ENCODE measurements at regions not wholly inside any gene's neighbourhood (a gene's known extent, or its start where the extent isn't known, plus 50 kb on each side); places are given as distances from the start of the nearest gene placed in this dataset.
A peak's percentile ranks its signal among the peaks of the same experiment; 100 is the strongest.

DNA sequence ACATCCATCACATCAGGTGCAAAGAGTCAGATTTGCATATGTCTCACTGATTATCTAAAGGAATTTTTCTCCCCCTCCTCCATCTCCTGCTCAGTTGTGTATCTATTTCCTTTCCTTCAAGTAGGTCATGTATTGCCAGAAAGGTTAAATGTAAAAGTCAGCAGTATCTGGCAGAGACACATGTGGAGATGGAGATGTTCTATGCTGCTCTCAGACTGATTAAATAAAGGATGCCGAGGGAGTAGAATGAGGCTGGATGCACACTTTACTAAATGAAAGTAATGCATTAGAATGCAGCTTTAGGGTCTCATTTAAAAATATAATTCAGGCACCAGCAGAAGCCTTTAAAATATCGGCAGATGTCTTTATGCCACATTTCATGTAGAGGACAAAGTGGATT is 555.3 kb downstream of the RNF144A start:
- TF ChIP-seq EZH2 (IDR thresholded peaks at IDR 0.05; ENCODE audit: insufficient read depth, poor library complexity, severe bottlenecking) = no peak
- no peak for TF ChIP-seq EZH2phosphoT487 (IDR thresholded peaks at IDR 0.05; ENCODE audit: insufficient read depth, low read depth)
- no peaks in the 10 kb centered on the region for H3K36me3 ChIP-seq (ENCODE audit: low read depth)
- in situ Hi-C loops (cut with MboI) = no loop called here
- 85 to 91% methylated on average over 2 of the region's 2 CpGs for WGBS, 2 experiments (ENCODE audit: low coverage in 1 of 2, low lambda C conversion rate in 2 of 2, missing lambda C conversion rate in 2 of 2)
- no peak overlapping the region for H2AFZ ChIP-seq
- H3K79me2 ChIP-seq (ENCODE audit: insufficient read depth) = no peaks in the 10 kb centered on the region
- no peaks in the 10 kb centered on the region for H3F3A ChIP-seq (ENCODE audit: insufficient read depth)
- no peaks in the 10 kb centered on the region for H3K9me3 ChIP-seq (ENCODE audit: low read depth)
- no peak overlapping the region for H3K9ac ChIP-seq
- no peaks in the 10 kb centered on the region for H3K27me3 ChIP-seq (replicated peaks; ENCODE audit: insufficient read depth)
- no peaks in the 10 kb centered on the region for H4K20me1 ChIP-seq (ENCODE audit: insufficient read depth)
- H3K9me2 ChIP-seq (ENCODE audit: insufficient read depth) = no peaks in the 10 kb centered on the region
- H3K4me1 ChIP-seq (ENCODE audit: insufficient read depth) = no peaks in the 10 kb centered on the region
- H3K4me2 ChIP-seq (ENCODE audit: unreplicated experiment) = no peak overlapping the region
- H3K4me3 ChIP-seq = no peak overlapping the region
- no peak for DNase-seq
- H3K27ac ChIP-seq = no peak overlapping the region

DNA sequence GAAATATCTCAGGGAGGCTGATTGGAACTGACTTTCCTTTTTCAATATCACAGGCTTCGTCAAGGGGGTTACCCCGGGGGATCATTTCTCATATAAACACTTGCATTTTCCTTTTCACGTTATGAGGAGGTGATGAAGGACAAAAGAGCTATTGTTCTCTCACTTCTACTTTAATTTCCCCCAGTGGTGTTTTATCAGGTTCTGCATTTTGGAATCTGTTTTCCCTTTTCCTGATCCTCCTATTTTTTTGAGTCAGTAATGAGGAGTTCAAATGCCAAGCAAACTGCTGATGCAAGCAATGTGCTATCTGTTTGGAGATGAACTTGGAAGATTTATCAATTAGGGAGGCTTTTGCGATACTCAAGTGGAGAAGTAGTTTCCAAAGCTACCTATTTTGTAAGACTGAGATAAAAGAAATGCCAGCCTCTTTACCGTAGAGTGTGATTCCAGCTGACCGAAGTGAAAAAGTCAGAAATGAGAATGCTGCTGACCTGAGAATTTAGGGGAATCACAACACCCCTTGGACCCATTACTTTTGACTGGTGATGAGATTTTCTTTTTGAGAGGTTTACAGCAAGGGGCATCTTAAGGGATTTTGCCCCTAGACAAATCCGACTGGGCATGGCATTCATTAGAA is 556.0 kb downstream of the RNF144A start:
- Histone ChIP-seq H3K4me3 (no peak overlapping the region), H4K20me1 (ENCODE audit: insufficient read depth) (no peaks in the 10 kb centered on the region), H3K9me2 (ENCODE audit: insufficient read depth) (no peaks in the 10 kb centered on the region), H3K79me2 (ENCODE audit: insufficient read depth) (no peaks in the 10 kb centered on the region), H3K9me3 (ENCODE audit: low read depth) (no peaks in the 10 kb centered on the region), H2AFZ (no peak overlapping the region), H3K36me3 (ENCODE audit: low read depth) (no peaks in the 10 kb centered on the region), H3K9ac (no peak overlapping the region), H3F3A (ENCODE audit: insufficient read depth) (no peaks in the 10 kb centered on the region), H3K4me1 (ENCODE audit: insufficient read depth) (no peaks in the 10 kb centered on the region), H3K27ac (no peak overlapping the region), H3K4me2 (ENCODE audit: unreplicated experiment) (no peak overlapping the region), H3K27me3 (replicated peaks; ENCODE audit: insufficient read depth) (no peaks in the 10 kb centered on the region)
- 79 to 87% methylated on average over 7 of the region's 7 CpGs for WGBS, 2 experiments (ENCODE audit: low coverage in 1 of 2, low lambda C conversion rate in 2 of 2, missing lambda C conversion rate in 2 of 2)
- in situ Hi-C loops (cut with MboI) = no loop called here
- DNase-seq = no peak
- TF ChIP-seq EZH2phosphoT487 (IDR thresholded peaks at IDR 0.05; ENCODE audit: insufficient read depth, low read depth) = no peak
- no peak for TF ChIP-seq EZH2 (IDR thresholded peaks at IDR 0.05; ENCODE audit: insufficient read depth, poor library complexity, severe bottlenecking)

DNA sequence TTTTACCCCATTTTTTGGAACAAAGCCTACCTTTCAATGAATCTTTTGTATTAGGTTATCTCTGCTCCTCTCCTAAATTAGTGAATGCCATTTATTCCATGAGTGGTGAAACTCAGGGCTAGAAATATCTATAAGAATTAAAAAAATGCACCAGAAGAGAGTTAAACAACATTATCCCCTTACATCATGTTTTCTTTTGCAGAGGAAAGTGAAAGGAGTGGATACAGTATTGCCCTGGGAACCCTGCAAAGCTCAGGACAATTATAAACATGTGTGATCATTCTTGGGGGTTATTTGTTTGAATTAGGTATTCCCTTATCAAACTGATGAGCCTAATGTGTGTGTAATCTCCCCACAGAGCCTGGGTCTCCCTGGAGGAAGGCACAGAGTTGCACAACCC is 559.2 kb downstream of the RNF144A start:
- H3K27me3 ChIP-seq (replicated peaks; ENCODE audit: insufficient read depth) = no peaks in the 10 kb centered on the region
- no peak overlapping the region for H3K27ac ChIP-seq
- DNase-seq = no peak
- no peak overlapping the region for H2AFZ ChIP-seq
- no peaks in the 10 kb centered on the region for H3K9me3 ChIP-seq (ENCODE audit: low read depth)
- H3F3A ChIP-seq (ENCODE audit: insufficient read depth) = peaks cover 5% of the 10 kb centered on the region; the same call in 1 of the 2 replicates
- H3K79me2 ChIP-seq (ENCODE audit: insufficient read depth) = no peaks in the 10 kb centered on the region
- peaks cover 21% of the 10 kb centered on the region for H3K4me1 ChIP-seq (ENCODE audit: insufficient read depth)
- in situ Hi-C loops (cut with MboI) = no loop called here
- H3K36me3 ChIP-seq (ENCODE audit: low read depth) = no peaks in the 10 kb centered on the region
- no peaks in the 10 kb centered on the region for H4K20me1 ChIP-seq (ENCODE audit: insufficient read depth)
- H3K4me3 ChIP-seq = no peak overlapping the region
- H3K9me2 ChIP-seq (ENCODE audit: insufficient read depth) = no peaks in the 10 kb centered on the region
- H3K9ac ChIP-seq = no peak overlapping the region
- TF ChIP-seq EZH2phosphoT487 (IDR thresholded peaks at IDR 0.05; ENCODE audit: insufficient read depth, low read depth) (no peak), EZH2 (IDR thresholded peaks at IDR 0.05; ENCODE audit: insufficient read depth, poor library complexity, severe bottlenecking) (no peak)
- no peak overlapping the region for H3K4me2 ChIP-seq (ENCODE audit: unreplicated experiment)

DNA sequence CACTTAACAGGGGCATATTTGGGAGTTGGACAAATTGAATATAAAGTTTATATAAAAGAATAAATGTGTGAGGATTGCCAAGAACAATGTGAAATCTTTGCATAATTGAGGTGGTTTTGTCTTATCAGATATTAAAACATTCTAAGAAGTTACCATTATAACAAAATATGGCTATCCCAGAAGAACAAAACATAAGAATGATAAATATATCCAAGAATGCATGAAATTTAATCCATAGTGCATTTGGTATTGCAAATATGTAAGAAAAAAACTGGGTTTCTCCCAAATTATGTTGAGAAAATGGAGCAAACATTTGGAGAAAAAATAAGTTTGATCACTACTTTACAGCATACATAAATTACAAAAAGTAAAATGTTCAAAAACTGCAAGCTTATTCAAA is 562.4 kb downstream of the RNF144A start:
- Histone ChIP-seq H3K4me1 (ENCODE audit: insufficient read depth) (peaks cover 21% of the 10 kb centered on the region), H2AFZ (0 out of 2 replicates have a peak overlapping the region, but pooled peaks have one; percentile 6), H3K79me2 (ENCODE audit: insufficient read depth) (no peaks in the 10 kb centered on the region), H3K9ac (no peak overlapping the region), H3K27ac (no peak overlapping the region), H3K9me2 (ENCODE audit: insufficient read depth) (no peaks in the 10 kb centered on the region), H3K4me2 (ENCODE audit: unreplicated experiment) (peak overlapping the region; percentile 27), H3K9me3 (ENCODE audit: low read depth) (peaks cover 6% of the 10 kb centered on the region), H3K36me3 (ENCODE audit: low read depth) (no peaks in the 10 kb centered on the region), H3F3A (ENCODE audit: insufficient read depth) (peaks cover 5% of the 10 kb centered on the region; the same call in 1 of the 2 replicates), H3K27me3 (replicated peaks; ENCODE audit: insufficient read depth) (no peaks in the 10 kb centered on the region), H3K4me3 (no peak overlapping the region; the same call in 1 of the 2 replicates), H4K20me1 (ENCODE audit: insufficient read depth) (no peaks in the 10 kb centered on the region)
- peak; percentile 3 for DNase-seq
- in situ Hi-C loops (cut with MboI) = no loop called here
- TF ChIP-seq EZH2phosphoT487 (IDR thresholded peaks at IDR 0.05; ENCODE audit: insufficient read depth, low read depth) (no peak), EZH2 (IDR thresholded peaks at IDR 0.05; ENCODE audit: insufficient read depth, poor library complexity, severe bottlenecking) (no peak)

DNA sequence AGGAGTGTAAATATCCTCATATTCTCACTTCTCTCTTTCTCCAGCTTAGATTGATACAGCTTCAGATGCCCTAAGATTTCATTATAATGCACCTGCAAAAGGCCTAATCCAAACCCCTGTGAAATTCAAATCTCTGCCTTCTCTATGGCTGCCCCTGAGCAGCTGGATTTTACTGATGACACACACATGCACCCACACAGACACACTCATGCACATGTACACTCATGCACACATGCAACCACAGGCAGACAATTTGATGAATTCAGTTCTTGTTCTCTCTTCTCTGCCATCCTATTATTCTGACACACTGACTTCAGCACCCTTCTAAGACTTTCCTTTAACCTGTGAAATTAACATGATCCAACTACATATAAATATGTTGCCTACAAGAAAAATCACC is 563.2 kb downstream of the RNF144A start:
- Histone ChIP-seq H3K9me2 (ENCODE audit: insufficient read depth) (no peaks in the 10 kb centered on the region), H3K9me3 (ENCODE audit: low read depth) (peaks cover 6% of the 10 kb centered on the region), H3F3A (ENCODE audit: insufficient read depth) (peaks cover 5% of the 10 kb centered on the region; the same call in 1 of the 2 replicates), H3K9ac (no peak overlapping the region), H3K79me2 (ENCODE audit: insufficient read depth) (no peaks in the 10 kb centered on the region), H3K4me1 (ENCODE audit: insufficient read depth) (peaks cover 21% of the 10 kb centered on the region), H3K4me2 (ENCODE audit: unreplicated experiment) (peak overlapping the region; percentile 27), H3K27me3 (replicated peaks; ENCODE audit: insufficient read depth) (no peaks in the 10 kb centered on the region), H4K20me1 (ENCODE audit: insufficient read depth) (no peaks in the 10 kb centered on the region), H3K36me3 (ENCODE audit: low read depth) (no peaks in the 10 kb centered on the region), H3K4me3 (no peak overlapping the region), H2AFZ (no peak overlapping the region), H3K27ac (no peak overlapping the region)
- TF ChIP-seq EZH2phosphoT487 (IDR thresholded peaks at IDR 0.05; ENCODE audit: insufficient read depth, low read depth) = no peak
- no peak for TF ChIP-seq EZH2 (IDR thresholded peaks at IDR 0.05; ENCODE audit: insufficient read depth, poor library complexity, severe bottlenecking)
- peak; percentile 36 for DNase-seq
- in situ Hi-C loops (cut with MboI) = no loop called here

All from GM23248 (cell line).